Endothelial cell (in vitro differentiated cells): ENCODE measurements at regions not wholly inside any gene's neighbourhood (a gene's known extent, or its start where the extent isn't known, plus 50 kb on each side); places are given as distances from the start of the nearest gene placed in this dataset.
"Not testable (repeated sequence)": the region's sequence is repeated elsewhere in the genome, so short reads cannot be mapped to it uniquely, and the experiment has no call there.

Source experiments
- DNase-seq: peaks from one replicate; pipeline ENCODE4 v3.0.0; 2021; ENCODE audit warnings: low spot score
- H3K27ac Mint-ChIP-seq: one replicate; pipeline ENCODE4 v1.8.0; 2021; ENCODE audit warnings: mixed read lengths, inconsistent platforms; ENCODE audit not compliant: unreplicated experiment
- H3K27me3 Mint-ChIP-seq: one replicate; pipeline ENCODE4 v1.8.0; 2021; ENCODE audit warnings: mild to moderate bottlenecking, moderate library complexity, mixed read lengths, inconsistent platforms; ENCODE audit not compliant: unreplicated experiment
- H3K36me3 Mint-ChIP-seq: one replicate; pipeline ENCODE4 v1.8.0; 2021; ENCODE audit warnings: mild to moderate bottlenecking, low read depth, mixed read lengths, inconsistent platforms; ENCODE audit not compliant: unreplicated experiment
- H3K4me1 Mint-ChIP-seq: one replicate; pipeline ENCODE4 v1.8.0; 2021; ENCODE audit warnings: mild to moderate bottlenecking, mixed read lengths, inconsistent platforms; ENCODE audit not compliant: unreplicated experiment
- H3K4me3 Mint-ChIP-seq: one replicate; pipeline ENCODE4 v1.8.0; 2021; ENCODE audit warnings: mild to moderate bottlenecking, mixed read lengths, inconsistent platforms; ENCODE audit not compliant: unreplicated experiment
- H3K9me3 Mint-ChIP-seq: one replicate; pipeline ENCODE4 v1.8.0; 2021; ENCODE audit warnings: mixed read lengths, inconsistent platforms; ENCODE audit not compliant: unreplicated experiment
- TF ChIP-seq, protein P1 (sequence below): fragments of 200-600 bp; sonication (generic); IDR thresholded peaks from one replicate; pipeline ENCODE4 v1.5.0; 2021; ENCODE audit warnings: antibody characterized with exemption; ENCODE audit not compliant: unreplicated experiment

GRCh38 chr4:112747036-112747435, 110.1 kb downstream of the LARP7 start:
- Mint-ChIP-seq H3K9me3 (no peaks in the 10 kb centered on the region), H3K27ac (peak overlapping the region; percentile 98), H3K4me1 (peaks cover 43% of the 10 kb centered on the region), H3K36me3 (no peaks in the 10 kb centered on the region), H3K4me3 (no peak overlapping the region), H3K27me3 (peaks cover 6% of the 10 kb centered on the region)
- TF ChIP-seq, protein P1, sequence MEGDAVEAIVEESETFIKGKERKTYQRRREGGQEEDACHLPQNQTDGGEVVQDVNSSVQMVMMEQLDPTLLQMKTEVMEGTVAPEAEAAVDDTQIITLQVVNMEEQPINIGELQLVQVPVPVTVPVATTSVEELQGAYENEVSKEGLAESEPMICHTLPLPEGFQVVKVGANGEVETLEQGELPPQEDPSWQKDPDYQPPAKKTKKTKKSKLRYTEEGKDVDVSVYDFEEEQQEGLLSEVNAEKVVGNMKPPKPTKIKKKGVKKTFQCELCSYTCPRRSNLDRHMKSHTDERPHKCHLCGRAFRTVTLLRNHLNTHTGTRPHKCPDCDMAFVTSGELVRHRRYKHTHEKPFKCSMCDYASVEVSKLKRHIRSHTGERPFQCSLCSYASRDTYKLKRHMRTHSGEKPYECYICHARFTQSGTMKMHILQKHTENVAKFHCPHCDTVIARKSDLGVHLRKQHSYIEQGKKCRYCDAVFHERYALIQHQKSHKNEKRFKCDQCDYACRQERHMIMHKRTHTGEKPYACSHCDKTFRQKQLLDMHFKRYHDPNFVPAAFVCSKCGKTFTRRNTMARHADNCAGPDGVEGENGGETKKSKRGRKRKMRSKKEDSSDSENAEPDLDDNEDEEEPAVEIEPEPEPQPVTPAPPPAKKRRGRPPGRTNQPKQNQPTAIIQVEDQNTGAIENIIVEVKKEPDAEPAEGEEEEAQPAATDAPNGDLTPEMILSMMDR = no peak
- no peak for DNase-seq

- Mint-ChIP-seq H3K27ac (peak overlapping the region; percentile 98), H3K36me3 (peaks cover 4% of the 10 kb centered on the region)
Observed at GRCh38 chr4:112748352-112748878, 111.5 kb downstream of the LARP7 start.

DNA sequence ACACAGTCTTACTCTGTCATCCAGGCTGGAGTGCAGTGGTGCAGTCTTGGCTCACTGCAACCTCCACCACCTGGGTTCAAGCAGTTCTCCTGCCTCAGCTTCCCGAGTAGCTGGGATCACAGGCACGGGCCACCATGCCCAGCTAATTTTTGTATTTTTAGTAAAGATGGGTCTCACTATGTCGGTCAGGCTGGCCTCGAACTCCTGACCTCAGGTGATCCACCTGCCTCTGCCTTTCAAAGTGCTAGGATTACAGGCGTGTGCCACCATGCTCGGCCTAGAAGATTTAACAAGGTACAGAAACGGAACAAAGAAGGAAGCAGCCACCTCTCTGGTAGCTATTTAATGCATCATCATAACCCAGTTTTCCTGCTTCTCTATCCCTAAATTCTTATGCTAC, 113.8 kb downstream of the LARP7 start:
- peaks cover 64% of the 10 kb centered on the region for H3K4me1 Mint-ChIP-seq
- not testable (repeated sequence) for H3K36me3 Mint-ChIP-seq, H3K27me3 Mint-ChIP-seq, H3K4me3 Mint-ChIP-seq, H3K9me3 Mint-ChIP-seq, DNase-seq
- peak overlapping the region; percentile 95 for H3K27ac Mint-ChIP-seq

More at GRCh38 chr4:112748352-112748878, 111.5 kb downstream of the LARP7 start:
- Mint-ChIP-seq H3K4me1 (peaks cover 54% of the 10 kb centered on the region), H3K27me3 (peaks cover 8% of the 10 kb centered on the region), H3K9me3 (no peaks in the 10 kb centered on the region), H3K4me3 (no peak overlapping the region)
- TF ChIP-seq, protein P1 = no peak
- DNase-seq = no peak

DNA sequence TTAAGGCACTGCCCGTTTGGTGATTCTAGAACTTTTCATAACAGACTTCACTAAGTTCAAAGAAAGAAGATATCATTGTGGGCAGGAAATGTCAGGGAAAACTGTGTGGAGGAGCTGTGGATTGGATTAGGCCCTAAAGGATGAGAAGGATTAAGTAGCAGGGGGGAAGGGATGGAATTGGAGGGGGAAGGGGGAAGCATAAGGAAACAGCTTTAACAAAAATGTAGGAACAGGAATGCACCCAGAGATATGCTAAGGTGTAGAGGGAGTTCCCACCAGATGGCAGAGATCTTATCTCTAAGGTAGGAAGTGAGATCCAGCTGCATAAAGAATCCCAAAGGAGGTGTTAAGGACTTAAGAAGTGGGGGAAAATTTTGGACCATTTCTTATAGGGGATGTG, 114.5 kb downstream of the LARP7 start:
- H3K36me3 Mint-ChIP-seq = peaks cover 4% of the 10 kb centered on the region
- TF ChIP-seq, protein P1 = no peak
- H3K4me3 Mint-ChIP-seq = no peak overlapping the region
- H3K27me3 Mint-ChIP-seq = peaks cover 6% of the 10 kb centered on the region
- DNase-seq = peak; percentile 6
- peaks cover 62% of the 10 kb centered on the region for H3K4me1 Mint-ChIP-seq
- H3K9me3 Mint-ChIP-seq = no peaks in the 10 kb centered on the region
- peak overlapping the region; percentile 95 for H3K27ac Mint-ChIP-seq

DNA sequence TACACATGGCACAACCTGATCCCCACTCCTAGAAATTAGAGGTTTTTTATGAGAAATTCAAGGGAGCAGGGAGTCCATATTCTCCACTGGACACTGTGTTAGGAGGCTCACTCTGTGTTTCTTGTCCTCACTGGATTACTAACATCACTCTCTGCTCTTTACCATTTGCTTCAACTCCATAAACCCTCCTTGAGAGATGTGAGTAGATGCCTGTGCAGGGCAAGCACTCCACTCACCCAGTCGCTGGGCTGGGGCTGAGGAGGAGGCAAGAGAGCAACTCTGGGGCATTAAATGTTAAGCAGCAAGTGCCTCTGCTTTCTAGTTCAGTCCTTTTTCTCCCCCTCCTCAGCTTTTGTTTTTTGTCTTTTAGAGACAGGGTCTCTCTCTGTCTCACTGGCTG, 115.1 kb downstream of the LARP7 start:
- peak; percentile 6 for DNase-seq
- H3K9me3 Mint-ChIP-seq = no peaks in the 10 kb centered on the region
- H3K27me3 Mint-ChIP-seq = peaks cover 6% of the 10 kb centered on the region
- H3K4me3 Mint-ChIP-seq = no peak overlapping the region
- TF ChIP-seq, protein P1 = no peak
- H3K36me3 Mint-ChIP-seq = peaks cover 4% of the 10 kb centered on the region
- peak overlapping the region; percentile 93 for H3K27ac Mint-ChIP-seq
- H3K4me1 Mint-ChIP-seq = peaks cover 60% of the 10 kb centered on the region
